ENCODE measurements at regions not wholly inside any gene's neighbourhood (a gene's known extent, or its start where the extent isn't known, plus 50 kb on each side); places are given as distances from the start of the nearest gene placed in this dataset.

GRCh38 chr16:8511464-8511863 lies 78.8 kb downstream of the TMEM114 start:
- no peak for TF ChIP-seq CTCF (IDR thresholded peaks at IDR 0.05)
- TF ChIP-seq POLR2A (IDR thresholded peaks at IDR 0.05): no peak
- Histone ChIP-seq H3K27me3 (no peaks in the 10 kb centered on the region), H3K4me3 (no peak overlapping the region), H3K4me1 (replicated peaks in 1 of 2) (no peaks in the 10 kb centered on the region), H3K36me3 (replicated peaks in 1 of 2) (no peaks in the 10 kb centered on the region), H3K27ac (no peak overlapping the region), H3K9me3 (replicated peaks in 1 of 3) (no peaks in the 10 kb centered on the region)
- intact Hi-C loops (cut with DNase I): no loop called here
- DNase-seq: no peak
- 83 to 90% (median 84%) methylated on average over 4 of the region's 4 CpGs for WGBS, 4 donors

GRCh38 chr16:8510160-8510559 lies 80.2 kb downstream of the TMEM114 start:
- WGBS, 4 donors: 45 to 54% (median 49%) methylated on average over 6 of the region's 6 CpGs
- no peaks in the 10 kb centered on the region for H3K9me3 ChIP-seq (replicated peaks in 1 of 3)

GRCh38 chr16:8505327-8505991 lies 84.9 kb downstream of the TMEM114 start:
- no peaks in the 10 kb centered on the region for H3K9me3 ChIP-seq (replicated peaks in 1 of 3)
- DNase-seq: no peak
- no peak for TF ChIP-seq CTCF (IDR thresholded peaks at IDR 0.05)
- TF ChIP-seq POLR2A (IDR thresholded peaks at IDR 0.05): no peak

More at GRCh38 chr16:8510160-8510559, 80.2 kb downstream of the TMEM114 start:
- no peaks in the 10 kb centered on the region for H3K4me1 ChIP-seq (replicated peaks in 1 of 2)
- no peak overlapping the region for H3K4me3 ChIP-seq
- TF ChIP-seq POLR2A (IDR thresholded peaks at IDR 0.05) (no peak), CTCF (IDR thresholded peaks at IDR 0.05) (no peak)
- H3K36me3 ChIP-seq (replicated peaks in 1 of 2): no peaks in the 10 kb centered on the region
- no peaks in the 10 kb centered on the region for H3K27me3 ChIP-seq
- DNase-seq: peak in 1 of 7 donors; percentile 53
- intact Hi-C loops (cut with DNase I): no loop called here
- no peak overlapping the region for H3K27ac ChIP-seq

GRCh38 chr16:8502446-8502845 lies 87.9 kb downstream of the TMEM114 start:
- Histone ChIP-seq H3K9me3 (replicated peaks in 1 of 3) (no peaks in the 10 kb centered on the region), H3K4me1 (replicated peaks in 1 of 2) (no peaks in the 10 kb centered on the region), H3K36me3 (replicated peaks in 1 of 2) (no peaks in the 10 kb centered on the region), H3K27me3 (no peaks in the 10 kb centered on the region), H3K4me3 (no peak overlapping the region), H3K27ac (no peak overlapping the region)
- no peak for DNase-seq
- 38 to 66% (median 45%) methylated on average over 2 of the region's 2 CpGs for WGBS, 4 donors
- TF ChIP-seq POLR2A (IDR thresholded peaks at IDR 0.05) (no peak), CTCF (IDR thresholded peaks at IDR 0.05) (no peak)
- intact Hi-C loops (cut with DNase I): no loop called here

More at GRCh38 chr16:8505327-8505991, 84.9 kb downstream of the TMEM114 start:
- H3K4me1 ChIP-seq (replicated peaks in 1 of 2): no peaks in the 10 kb centered on the region
- WGBS, 4 donors: 14 to 28% (median 24%) methylated on average over 7 of the region's 7 CpGs
- intact Hi-C loops (cut with DNase I): no loop called here
- H3K27me3 ChIP-seq: no peaks in the 10 kb centered on the region
- no peak overlapping the region for H3K4me3 ChIP-seq
- H3K36me3 ChIP-seq (replicated peaks in 1 of 2): no peaks in the 10 kb centered on the region
- no peak overlapping the region for H3K27ac ChIP-seq

Measured in adrenal gland (tissue), 9 donors.